GM12878 (cell line): ENCODE measurements at regions not wholly inside any gene's neighbourhood (a gene's known extent, or its start where the extent isn't known, plus 50 kb on each side); places are given as distances from the start of the nearest gene placed in this dataset.

ENCODE experiments used
- ATAC-seq: fragments of 200-7000 bp; cut with Tn5 transposase; 3 replicates; pipeline ENCODE4 v1.9.1; 2020; ENCODE audit warnings: mild to moderate bottlenecking, moderate library complexity
- BruUV-seq: library from RNA; stranded (reverse); fragments of 400-500 nt; replicated peaks from 2 replicates; lab custom pipeline; 2021; lab: Mats Ljungman, UMichigan
- CTCF ChIA-PET: fragments of 300-600 bp; sonication (Branson Sonifier 250); formaldehyde crosslinking; extraction: SDS; loops from one replicate; lab custom pipeline; 2021; ENCODE audit warnings: inconsistent platforms; lab: Yijun Ruan, JAX
- POLR2A ChIA-PET: fragments of 350-600 bp; formaldehyde crosslinking; extraction: SDS; loops from one replicate; lab custom pipeline; 2021; ENCODE audit warnings: inconsistent platforms; lab: Charles Lee
- RAD21 ChIA-PET: fragments of 300-600 bp; sonication (Branson Sonifier 250); formaldehyde crosslinking; loops from one replicate; lab custom pipeline; 2023; ENCODE audit warnings: antibody characterized with exemption; ENCODE audit not compliant: unreplicated experiment; lab: Charles Lee
- SMC1A ChIA-PET: fragments of 300-600 bp; sonication (Branson Sonifier 250); formaldehyde crosslinking; loops from one replicate; lab custom pipeline; 2023; ENCODE audit not compliant: unreplicated experiment, uncharacterized antibody; lab: Charles Lee
- DNase-seq: peaks from one replicate; pipeline ENCODE4 v3.0.0-alpha.2; 2011; ENCODE audit warnings: low read depth, low spot score
- FAIRE-seq: peaks from 3 replicates; lab custom pipeline; 2011; peaks lifted over from hg19 to GRCh38; lab: Jason Lieb, UNC
- H2AFZ ChIP-seq: 2 replicates; pipeline ENCODE4 v1.6.0; 2011; ENCODE audit warnings: low read depth, low read length, control low read depth; ENCODE audit not compliant: control insufficient read depth
- H3K27ac ChIP-seq: 2 replicates; pipeline ENCODE4 v1.5.1; 2011; ENCODE audit warnings: control low read depth; ENCODE audit not compliant: control insufficient read depth, insufficient read depth
- H3K27me3 ChIP-seq, 2 experiments: replicated peaks in 1 of 2; 2 replicates each; pipeline versions ENCODE4 v1.6.0 to v1.6.1; 2011; ENCODE audit warnings: low read length in 1 of 2; ENCODE audit not compliant: control insufficient read depth in 2 of 2, insufficient read depth in 2 of 2
- H3K36me3 ChIP-seq, 2 experiments: 2 replicates each; pipeline ENCODE4 v1.5.1; 2011; ENCODE audit warnings: low read length in 1 of 2; ENCODE audit not compliant: control insufficient read depth in 2 of 2, insufficient read depth in 2 of 2
- H3K4me1 ChIP-seq: 2 replicates; pipeline ENCODE4 v1.6.1; 2011; ENCODE audit warnings: mild to moderate bottlenecking, low read length, moderate library complexity, mixed read lengths; ENCODE audit not compliant: control insufficient read depth, insufficient read depth
- H3K4me2 ChIP-seq: 2 replicates; pipeline ENCODE4 v1.6.0; 2011; ENCODE audit warnings: control low read depth; ENCODE audit not compliant: control insufficient read depth, insufficient read depth
- H3K4me3 ChIP-seq: fragments of 200-600 bp; sonication (generic); 2 replicates; pipeline ENCODE4 v1.5.1; 2016
- H3K79me2 ChIP-seq: 2 replicates; pipeline ENCODE4 v1.6.0; 2011; ENCODE audit warnings: low read length; ENCODE audit not compliant: control insufficient read depth, insufficient read depth
- H3K9ac ChIP-seq: 2 replicates; pipeline ENCODE4 v1.8.0; 2011; ENCODE audit warnings: low read length, control low read depth, mixed read lengths; ENCODE audit not compliant: control insufficient read depth, insufficient read depth
- H3K9me3 ChIP-seq: replicated peaks from 3 replicates; pipeline ENCODE4 v1.5.1; 2011; ENCODE audit warnings: mild to moderate bottlenecking, low read length; ENCODE audit not compliant: control insufficient read depth, insufficient read depth
- H4K20me1 ChIP-seq: 2 replicates; pipeline ENCODE4 v1.6.0; 2011; ENCODE audit not compliant: control insufficient read depth, insufficient read depth
- BCL11A ChIP-seq: IDR thresholded peaks from 2 replicates; pipeline ENCODE4 v1.6.1; 2011; ENCODE audit warnings: low read depth, low read length
- CHD4 ChIP-seq: fragments of 200-600 bp; sonication (generic); IDR thresholded peaks from 2 replicates; pipeline ENCODE4 v1.6.1; 2016; ENCODE audit warnings: mild to moderate bottlenecking
- JUNB ChIP-seq: IDR thresholded peaks from 2 replicates; pipeline ENCODE4 v1.6.1; 2016; ENCODE audit warnings: antibody characterized with exemption, mild to moderate bottlenecking
- RBBP5 ChIP-seq: fragments of 200-600 bp; sonication (generic); conservative IDR thresholded peaks from 2 replicates; pipeline ENCODE4 v1.6.1; 2016
- SP1 ChIP-seq: IDR thresholded peaks from one replicate; pipeline ENCODE4 v1.6.1; 2011; ENCODE audit warnings: low read depth, low read length
- SREBF2 ChIP-seq: IDR thresholded peaks from 2 replicates; pipeline ENCODE4 v1.6.1; 2012; ENCODE audit warnings: mild to moderate bottlenecking, low read length
- SRF ChIP-seq, 2 experiments: IDR thresholded peaks; 2 replicates each; pipeline ENCODE4 v1.6.1; 2011; ENCODE audit warnings: low read depth in 2 of 2, low read length in 2 of 2, mild to moderate bottlenecking in 1 of 2, moderate library complexity in 1 of 2
- TCF7 ChIP-seq: IDR thresholded peaks from 2 replicates; pipeline ENCODE4 v1.6.1; 2014; ENCODE audit warnings: antibody characterized with exemption, borderline replicate concordance
- YBX1 ChIP-seq: fragments of 450-650 bp; IDR thresholded peaks from 2 replicates; pipeline ENCODE4 v1.6.1; 2016; ENCODE audit warnings: antibody characterized with exemption
- YY1 ChIP-seq: IDR thresholded peaks from 2 replicates; pipeline ENCODE4 v1.6.1; 2011; ENCODE audit warnings: low read depth, mild to moderate bottlenecking, low read length
- ZNF274 ChIP-seq: IDR thresholded peaks from one replicate; pipeline ENCODE4 v1.8.0; 2011; ENCODE audit not compliant: insufficient read length, insufficient read depth
- ZNF384 ChIP-seq: IDR thresholded peaks from 2 replicates; pipeline ENCODE4 v1.6.1; 2012; ENCODE audit warnings: low read depth, mild to moderate bottlenecking, low read length, improper control_type of control experiment, borderline replicate concordance
- WGBS: methylation state at CpG from one replicate; pipeline ENCODE4 v1.1.6; 2016; ENCODE audit warnings: low lambda C conversion rate; ENCODE audit not compliant: insufficient replicate concordance, insufficient coverage; ENCODE audit errors: missing lambda C conversion rate; 5-methylcytosine and 5-hydroxymethylcytosine counted together
- in situ Hi-C: fragments of 300-500 bp; cut with MboI; formaldehyde crosslinking; loops from 9 replicates; pipeline ENCODE4 v1.14.3; 2018; ENCODE audit warnings: mixed read lengths
- intact Hi-C: fragments of 100-400 bp; cut with micrococcal nuclease; formaldehyde crosslinking; loops from one replicate; pipeline ENCODE4 v1.14.2; 2022; ENCODE audit not compliant: unreplicated experiment
- TF ChIP-seq, protein P1 (sequence below): fragments of 450-650 bp; IDR thresholded peaks from 2 replicates; pipeline ENCODE4 v1.6.1; 2018; ENCODE audit warnings: mild to moderate bottlenecking, low read depth, moderate library complexity; ENCODE audit not compliant: partially characterized antibody
- TF ChIP-seq, protein P2 (sequence below): fragments of 450-650 bp; IDR thresholded peaks from 2 replicates; pipeline ENCODE4 v1.6.1; 2017; ENCODE audit warnings: mild to moderate bottlenecking, low read depth, inconsistent platforms; ENCODE audit not compliant: poor library complexity, severe bottlenecking

DNA sequence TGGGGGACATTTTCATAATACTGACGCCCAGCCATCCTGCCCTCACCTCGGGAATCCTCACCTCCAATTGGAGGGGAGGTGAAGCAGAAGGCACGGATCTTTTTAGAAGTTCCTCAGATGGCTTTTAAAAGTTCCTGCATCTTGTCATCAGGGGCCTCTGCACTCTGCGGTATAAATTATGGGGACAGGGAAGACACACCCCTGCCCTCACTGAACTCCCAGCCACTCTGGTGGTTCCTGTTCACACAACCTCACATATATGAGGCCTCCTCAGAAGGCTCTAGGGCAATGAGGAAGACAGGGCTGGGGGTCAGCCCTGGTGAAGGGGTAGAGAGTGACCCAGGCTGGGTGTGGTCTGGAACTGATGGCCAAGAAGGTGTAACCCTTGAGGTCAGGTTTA lies 187.0 kb downstream of the SOD2 start:
- Histone ChIP-seq H2AFZ (no peak overlapping the region), H3K4me2 (no peak overlapping the region), H3K9ac (no peak overlapping the region), H3K79me2 (no peaks in the 10 kb centered on the region), H4K20me1 (no peaks in the 10 kb centered on the region), H3K4me3 (no peak overlapping the region), H3K27ac (no peak overlapping the region), H3K36me3 (no peaks in the 10 kb centered on the region), H3K27me3 (no peaks in the 10 kb centered on the region), H3K4me1 (no peaks in the 10 kb centered on the region), H3K9me3 (no peaks in the 10 kb centered on the region)
- CTCF ChIA-PET, result no interaction called here
- BruUV-seq, result no TSS peak
- POLR2A ChIA-PET, result no interaction called here
- RAD21 ChIA-PET, result no interaction called here
- in situ Hi-C loops, result no loop called here
- intact Hi-C loops, result no loop called here
- DNase-seq (no peak), FAIRE-seq (no peak), ATAC-seq (no peak)
- SMC1A ChIA-PET, result no interaction called here
- WGBS, result 29% methylated on average over 4 of the region's 4 CpGs
- TF ChIP-seq RBBP5 (no peak), BCL11A (no peak), SRF (IDR thresholded peaks at IDR 0.05; ENCODE audit: low read depth in 2 of 2, low read length in 2 of 2) (no peak), SP1 (no peak), ZNF384 (no peak), CHD4 (no peak), ZNF274 (no peak), YBX1 (no peak), TCF7 (no peak), JUNB (no peak), SREBF2 (no peak), YY1 (no peak)
- TF ChIP-seq, protein P1, sequence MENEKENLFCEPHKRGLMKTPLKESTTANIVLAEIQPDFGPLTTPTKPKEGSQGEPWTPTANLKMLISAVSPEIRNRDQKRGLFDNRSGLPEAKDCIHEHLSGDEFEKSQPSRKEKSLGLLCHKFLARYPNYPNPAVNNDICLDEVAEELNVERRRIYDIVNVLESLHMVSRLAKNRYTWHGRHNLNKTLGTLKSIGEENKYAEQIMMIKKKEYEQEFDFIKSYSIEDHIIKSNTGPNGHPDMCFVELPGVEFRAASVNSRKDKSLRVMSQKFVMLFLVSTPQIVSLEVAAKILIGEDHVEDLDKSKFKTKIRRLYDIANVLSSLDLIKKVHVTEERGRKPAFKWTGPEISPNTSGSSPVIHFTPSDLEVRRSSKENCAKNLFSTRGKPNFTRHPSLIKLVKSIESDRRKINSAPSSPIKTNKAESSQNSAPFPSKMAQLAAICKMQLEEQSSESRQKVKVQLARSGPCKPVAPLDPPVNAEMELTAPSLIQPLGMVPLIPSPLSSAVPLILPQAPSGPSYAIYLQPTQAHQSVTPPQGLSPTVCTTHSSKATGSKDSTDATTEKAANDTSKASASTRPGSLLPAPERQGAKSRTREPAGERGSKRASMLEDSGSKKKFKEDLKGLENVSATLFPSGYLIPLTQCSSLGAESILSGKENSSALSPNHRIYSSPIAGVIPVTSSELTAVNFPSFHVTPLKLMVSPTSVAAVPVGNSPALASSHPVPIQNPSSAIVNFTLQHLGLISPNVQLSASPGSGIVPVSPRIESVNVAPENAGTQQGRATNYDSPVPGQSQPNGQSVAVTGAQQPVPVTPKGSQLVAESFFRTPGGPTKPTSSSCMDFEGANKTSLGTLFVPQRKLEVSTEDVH, result no peak
- TF ChIP-seq, protein P2, sequence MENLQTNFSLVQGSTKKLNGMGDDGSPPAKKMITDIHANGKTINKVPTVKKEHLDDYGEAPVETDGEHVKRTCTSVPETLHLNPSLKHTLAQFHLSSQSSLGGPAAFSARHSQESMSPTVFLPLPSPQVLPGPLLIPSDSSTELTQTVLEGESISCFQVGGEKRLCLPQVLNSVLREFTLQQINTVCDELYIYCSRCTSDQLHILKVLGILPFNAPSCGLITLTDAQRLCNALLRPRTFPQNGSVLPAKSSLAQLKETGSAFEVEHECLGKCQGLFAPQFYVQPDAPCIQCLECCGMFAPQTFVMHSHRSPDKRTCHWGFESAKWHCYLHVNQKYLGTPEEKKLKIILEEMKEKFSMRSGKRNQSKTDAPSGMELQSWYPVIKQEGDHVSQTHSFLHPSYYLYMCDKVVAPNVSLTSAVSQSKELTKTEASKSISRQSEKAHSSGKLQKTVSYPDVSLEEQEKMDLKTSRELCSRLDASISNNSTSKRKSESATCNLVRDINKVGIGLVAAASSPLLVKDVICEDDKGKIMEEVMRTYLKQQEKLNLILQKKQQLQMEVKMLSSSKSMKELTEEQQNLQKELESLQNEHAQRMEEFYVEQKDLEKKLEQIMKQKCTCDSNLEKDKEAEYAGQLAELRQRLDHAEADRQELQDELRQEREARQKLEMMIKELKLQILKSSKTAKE, result no peak
